ENCODE measurements at regions not wholly inside any gene's neighbourhood (a gene's known extent, or its start where the extent isn't known, plus 50 kb on each side); places are given as distances from the start of the nearest gene placed in this dataset.

DNA sequence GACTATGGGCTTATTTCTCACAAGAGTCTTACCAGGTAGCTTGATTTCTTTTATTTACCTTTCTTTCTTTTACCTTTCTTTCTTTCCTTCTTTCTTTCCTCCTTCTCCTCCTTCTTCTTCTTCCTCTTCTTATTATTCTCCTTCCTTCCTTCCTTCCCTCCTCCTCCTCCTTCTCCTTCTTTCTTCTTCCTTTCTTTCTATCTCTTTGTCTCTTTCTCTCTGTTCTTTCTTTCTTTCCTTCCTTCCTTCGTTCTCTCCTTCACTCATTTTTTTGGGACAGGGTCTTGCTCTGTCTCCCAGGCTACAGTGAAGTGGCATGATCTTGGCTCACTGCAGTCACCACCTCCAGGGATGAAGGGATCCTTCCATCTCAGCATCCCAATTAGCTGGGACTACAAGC is 363.6 kb upstream of the MAF start:
- WGBS, 4 donors, result 28 to 39% (median 34%) methylated on average over 1 of the region's 1 CpG
- Histone ChIP-seq H3K27ac (no peak overlapping the region), H3K9me3 (no peaks in the 10 kb centered on the region), H3K4me1 (no peaks in the 10 kb centered on the region), H3K27me3 (peaks cover 0 to 7% (median 0%) of the 10 kb centered on the region in 9 donors), H3K36me3 (no peaks in the 10 kb centered on the region), H3K4me3 (no peak overlapping the region)
- no peak for DNase-seq
- no peak for ATAC-seq
- intact Hi-C loops (cut with DNase I), result no loop called here
- no peak for TF ChIP-seq POLR2A (IDR thresholded peaks at IDR 0.05)
- TF ChIP-seq, protein P1, sequence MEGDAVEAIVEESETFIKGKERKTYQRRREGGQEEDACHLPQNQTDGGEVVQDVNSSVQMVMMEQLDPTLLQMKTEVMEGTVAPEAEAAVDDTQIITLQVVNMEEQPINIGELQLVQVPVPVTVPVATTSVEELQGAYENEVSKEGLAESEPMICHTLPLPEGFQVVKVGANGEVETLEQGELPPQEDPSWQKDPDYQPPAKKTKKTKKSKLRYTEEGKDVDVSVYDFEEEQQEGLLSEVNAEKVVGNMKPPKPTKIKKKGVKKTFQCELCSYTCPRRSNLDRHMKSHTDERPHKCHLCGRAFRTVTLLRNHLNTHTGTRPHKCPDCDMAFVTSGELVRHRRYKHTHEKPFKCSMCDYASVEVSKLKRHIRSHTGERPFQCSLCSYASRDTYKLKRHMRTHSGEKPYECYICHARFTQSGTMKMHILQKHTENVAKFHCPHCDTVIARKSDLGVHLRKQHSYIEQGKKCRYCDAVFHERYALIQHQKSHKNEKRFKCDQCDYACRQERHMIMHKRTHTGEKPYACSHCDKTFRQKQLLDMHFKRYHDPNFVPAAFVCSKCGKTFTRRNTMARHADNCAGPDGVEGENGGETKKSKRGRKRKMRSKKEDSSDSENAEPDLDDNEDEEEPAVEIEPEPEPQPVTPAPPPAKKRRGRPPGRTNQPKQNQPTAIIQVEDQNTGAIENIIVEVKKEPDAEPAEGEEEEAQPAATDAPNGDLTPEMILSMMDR (IDR thresholded peaks at IDR 0.05), result no peak

DNA sequence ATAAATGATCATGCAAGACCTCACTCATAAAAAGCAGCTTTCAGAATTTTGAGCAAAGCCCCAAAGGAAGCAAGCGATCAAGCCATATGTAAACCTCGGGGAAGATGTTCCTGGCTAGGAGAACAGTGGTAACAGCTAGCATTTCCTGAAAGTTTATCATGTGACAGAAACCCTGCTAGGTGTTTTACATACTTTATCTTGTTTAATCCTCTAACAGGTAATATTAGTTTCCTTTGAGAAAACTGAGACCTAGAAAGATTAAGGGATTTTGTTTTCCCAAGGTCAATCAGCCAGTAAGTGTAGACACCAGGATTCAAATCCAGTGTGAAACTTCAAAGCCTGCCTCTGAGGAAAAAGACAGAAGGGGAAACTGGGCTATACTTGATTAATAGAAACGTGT is 362.4 kb upstream of the MAF start:
- TF ChIP-seq, protein P1 (IDR thresholded peaks at IDR 0.05), result no peak
- no peak for TF ChIP-seq POLR2A (IDR thresholded peaks at IDR 0.05)
- DNase-seq (no peak), ATAC-seq (no peak)
- 52 to 78% (median 56%) methylated on average over 3 of the region's 3 CpGs for WGBS, 4 donors
- Histone ChIP-seq H3K36me3 (no peaks in the 10 kb centered on the region), H3K4me1 (no peaks in the 10 kb centered on the region), H3K27ac (no peak overlapping the region), H3K27me3 (peaks cover 0 to 7% (median 0%) of the 10 kb centered on the region in 9 donors), H3K9me3 (no peaks in the 10 kb centered on the region), H3K4me3 (no peak overlapping the region)
- intact Hi-C loops (cut with DNase I), result loop anchor here in 1 of 10 donors (1.0 kb wide), 1 partner anchor 15 kb away; no protein-coding TSS in a partner anchor

DNA sequence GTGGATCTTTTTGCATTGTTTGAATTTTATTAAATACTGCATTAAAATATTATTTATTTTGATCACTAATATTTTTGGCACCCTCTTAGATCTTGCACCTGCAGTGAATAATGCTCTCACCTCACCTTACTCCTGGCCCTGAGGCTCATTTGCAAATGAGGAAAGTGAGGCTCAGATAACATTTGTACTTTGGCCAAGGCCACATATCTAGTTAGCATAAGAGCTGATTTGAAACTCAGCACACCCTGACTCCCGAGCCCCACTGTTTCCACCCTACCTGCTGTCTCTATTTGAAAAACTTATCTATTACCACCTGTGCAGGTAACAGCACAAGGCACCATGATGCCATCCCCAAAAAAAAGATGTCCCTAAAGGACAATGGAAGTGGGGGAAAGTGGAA is 358.7 kb upstream of the MAF start:
- H3K4me3 ChIP-seq, result no peak overlapping the region
- WGBS, 4 donors, result 71 to 84% (median 82%) methylated on average over 1 of the region's 1 CpG
- H3K9me3 ChIP-seq, result no peaks in the 10 kb centered on the region
- no peaks in the 10 kb centered on the region for H3K4me1 ChIP-seq
- H3K27ac ChIP-seq, result no peak overlapping the region
- no peak for TF ChIP-seq POLR2A (IDR thresholded peaks at IDR 0.05)
- TF ChIP-seq, protein P1 (IDR thresholded peaks at IDR 0.05), result no peak
- no peak for ATAC-seq
- H3K27me3 ChIP-seq, result peaks cover 0 to 7% (median 0%) of the 10 kb centered on the region in 9 donors
- intact Hi-C loops (cut with DNase I), result no loop called here
- H3K36me3 ChIP-seq, result no peaks in the 10 kb centered on the region
- DNase-seq, result no peak

DNA sequence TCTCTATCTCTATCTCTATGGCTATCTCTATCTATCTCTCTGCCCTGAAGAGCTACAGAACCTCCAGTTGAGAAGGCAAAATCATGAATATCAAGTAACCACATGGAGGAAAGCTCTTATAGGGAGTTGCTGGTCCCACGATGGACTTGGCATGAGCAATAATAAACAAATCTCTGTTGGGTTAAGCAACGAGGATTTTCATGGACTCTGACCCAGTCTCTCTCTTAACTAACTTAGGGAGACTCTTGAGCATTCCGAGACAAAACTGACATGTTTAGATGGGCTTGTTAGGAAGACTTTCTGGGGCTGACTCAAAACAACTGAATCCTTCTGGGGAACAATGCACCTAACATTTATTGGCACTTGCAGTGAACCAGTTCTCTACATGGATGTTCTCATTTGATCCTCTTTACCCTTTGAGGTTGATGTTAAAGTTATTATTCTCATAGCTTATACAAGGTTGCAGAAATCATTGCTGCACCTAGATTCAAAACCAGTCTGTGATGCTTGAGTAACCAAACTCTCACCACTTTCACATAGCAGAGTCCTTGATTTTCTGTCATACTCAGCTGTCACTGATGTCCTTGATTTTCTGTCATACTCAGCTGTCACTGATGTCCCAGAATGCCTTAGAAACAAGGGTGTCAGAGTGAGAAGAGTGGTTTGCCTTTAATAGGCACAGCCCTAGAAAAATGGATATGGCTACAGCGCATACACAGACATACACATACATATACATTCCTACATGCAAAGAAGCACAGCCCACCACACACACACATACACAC is 354.6 kb upstream of the MAF start:
- Histone ChIP-seq H3K27me3 (no peaks in the 10 kb centered on the region), H3K4me3 (no peak overlapping the region), H3K9me3 (no peaks in the 10 kb centered on the region), H3K27ac (no peak overlapping the region), H3K36me3 (no peaks in the 10 kb centered on the region), H3K4me1 (peaks cover 0 to 5% (median 0%) of the 10 kb centered on the region in 12 donors)
- intact Hi-C loops (cut with DNase I), result no loop called here
- no peak for DNase-seq
- no peak for ATAC-seq
- TF ChIP-seq POLR2A (IDR thresholded peaks at IDR 0.05), result no peak
- TF ChIP-seq, protein P1 (IDR thresholded peaks at IDR 0.05), result no peak
- 78 to 84% (median 80%) methylated on average over 4 of the region's 4 CpGs for WGBS, 4 donors
